HG03135 (cell line): ENCODE measurements at regions not wholly inside any gene's neighbourhood (a gene's known extent, or its start where the extent isn't known, plus 50 kb on each side); places are given as distances from the start of the nearest gene placed in this dataset.
"Not testable (repeated sequence)": the region's sequence is repeated elsewhere in the genome, so short reads cannot be mapped to it uniquely, and the experiment has no call there.

Experiments
- ATAC-seq: cut with Tn5 transposase; IDR thresholded peaks from one replicate; pipeline ENCODE4 v1.9.1; 2021; ENCODE audit warnings: mild to moderate bottlenecking, moderate library complexity; ENCODE audit not compliant: unreplicated experiment

DNA sequence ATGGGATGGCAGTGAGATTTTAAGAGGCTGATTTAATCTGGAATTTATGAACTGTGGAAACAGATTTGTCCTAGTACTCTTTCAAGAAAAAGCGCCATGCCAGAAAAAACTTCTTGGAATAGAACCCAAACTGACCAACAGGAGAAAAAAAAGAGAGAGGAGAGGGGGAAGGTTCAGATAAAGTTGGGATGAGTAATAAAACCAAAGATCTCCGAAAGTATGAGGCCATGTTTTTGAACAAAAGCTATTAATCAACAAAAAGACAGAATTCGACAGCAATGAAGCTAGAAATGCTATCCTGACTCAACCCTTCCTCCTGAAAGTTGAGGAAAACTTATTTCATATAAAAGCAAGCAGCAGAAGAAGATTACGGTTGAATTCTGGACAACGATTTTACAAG is 135.5 kb downstream of the CEMIP2 start:
- no peak for ATAC-seq

DNA sequence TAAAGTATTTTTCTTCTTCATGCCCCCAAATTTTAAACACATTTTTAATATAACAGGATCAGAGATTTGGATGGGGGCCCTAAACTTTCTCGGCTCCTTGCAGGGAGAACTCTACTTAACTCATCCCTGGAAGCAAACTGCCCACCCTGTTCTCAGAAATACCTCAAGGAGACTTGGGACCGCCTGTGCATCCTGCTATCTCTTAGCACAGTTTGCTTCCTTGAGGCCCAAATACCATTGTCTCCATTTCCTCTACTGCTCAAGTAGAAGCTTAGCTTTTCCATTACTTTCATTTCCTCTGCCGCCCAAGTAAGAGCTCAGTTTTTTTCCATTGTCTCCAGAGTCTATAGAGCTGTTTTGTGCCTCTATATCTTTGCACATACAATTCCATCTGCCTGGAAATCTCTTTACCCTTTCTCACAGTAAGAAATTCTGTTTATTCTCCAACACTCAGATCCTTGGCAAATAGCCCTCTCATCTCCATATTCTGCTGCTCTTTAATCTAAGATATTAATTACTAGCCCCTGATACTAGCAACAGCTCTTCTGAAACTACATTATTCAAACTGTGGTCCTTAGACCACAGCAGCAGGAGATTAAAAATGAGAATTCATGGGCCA is 137.8 kb downstream of the CEMIP2 start:
- ATAC-seq, result no peak

DNA sequence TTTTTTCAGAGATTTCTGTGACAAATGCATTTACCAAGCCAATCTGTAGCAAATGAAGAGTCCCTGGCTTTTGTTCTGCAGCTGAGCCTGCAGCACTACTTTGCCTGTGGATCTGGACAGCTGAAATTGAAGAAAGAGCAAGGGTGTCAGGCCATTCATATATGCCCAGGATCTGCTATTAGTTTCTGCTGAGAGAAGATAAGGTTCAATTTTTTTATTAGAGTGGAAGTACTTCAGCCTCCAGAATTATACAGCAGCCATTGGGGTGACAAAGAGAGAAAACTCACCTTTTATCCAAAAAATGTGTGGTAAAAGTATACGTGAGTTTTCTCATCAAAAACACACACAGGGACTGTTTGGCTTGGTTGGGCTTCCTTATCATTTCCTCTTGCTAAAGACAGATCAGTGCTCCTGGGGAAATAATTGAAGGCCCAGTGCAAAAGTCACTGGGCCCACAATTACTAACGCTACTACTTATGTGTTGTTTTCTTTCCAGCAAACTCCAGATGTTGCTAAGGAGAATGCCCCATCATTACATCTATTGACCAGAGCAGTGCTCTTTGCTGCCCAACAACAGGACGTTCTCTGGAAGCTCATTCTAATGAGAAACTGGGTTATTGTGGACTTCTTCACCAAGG is 138.6 kb downstream of the CEMIP2 start:
- no peak for ATAC-seq

DNA sequence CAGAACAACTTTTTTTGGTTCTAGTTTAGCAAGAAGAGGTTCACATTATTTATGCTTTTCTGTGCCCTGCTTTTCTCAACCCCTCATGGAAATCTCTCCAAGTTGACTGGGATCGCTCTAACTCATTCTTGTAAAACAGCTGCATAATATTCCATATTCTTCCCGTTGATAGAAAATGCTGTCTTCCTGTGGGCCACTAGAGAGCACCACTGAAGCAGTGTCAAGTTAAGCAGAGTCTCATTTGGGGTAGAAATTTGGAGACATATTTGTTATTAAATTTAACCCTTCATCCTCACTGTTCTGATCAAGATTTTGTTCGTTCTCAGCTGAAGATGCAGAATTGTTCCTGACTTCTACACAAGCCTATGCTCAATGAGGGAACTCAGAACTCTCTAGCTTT is 140.1 kb downstream of the CEMIP2 start:
- ATAC-seq, result no peak

DNA sequence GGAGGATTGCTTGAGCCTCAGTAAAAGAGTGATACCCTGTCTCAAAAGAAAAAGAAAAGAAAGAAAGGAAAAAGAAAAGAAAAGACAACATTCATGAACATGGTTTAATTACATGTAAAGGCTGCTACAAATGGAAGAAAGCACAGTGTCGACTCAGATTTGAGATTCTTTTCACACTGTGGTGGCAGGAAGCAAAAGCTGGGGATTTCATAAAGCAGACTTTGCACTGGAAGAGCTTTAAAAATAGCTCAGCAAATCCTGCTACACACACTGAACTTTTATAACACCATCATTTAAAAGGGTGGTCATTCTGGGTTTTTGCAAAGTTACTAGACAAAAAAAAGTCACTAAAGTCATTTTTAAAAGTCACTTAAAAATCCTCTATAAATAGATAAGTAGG is 140.8 kb downstream of the CEMIP2 start:
- ATAC-seq, result no peak

- ATAC-seq, result no peak
These were observed 141.9 kb downstream of the CEMIP2 start for GRCh38 chr9:71626395-71626794.

- ATAC-seq, result no peak
These were observed 143.6 kb downstream of the CEMIP2 start for GRCh38 chr9:71624728-71625127.

DNA sequence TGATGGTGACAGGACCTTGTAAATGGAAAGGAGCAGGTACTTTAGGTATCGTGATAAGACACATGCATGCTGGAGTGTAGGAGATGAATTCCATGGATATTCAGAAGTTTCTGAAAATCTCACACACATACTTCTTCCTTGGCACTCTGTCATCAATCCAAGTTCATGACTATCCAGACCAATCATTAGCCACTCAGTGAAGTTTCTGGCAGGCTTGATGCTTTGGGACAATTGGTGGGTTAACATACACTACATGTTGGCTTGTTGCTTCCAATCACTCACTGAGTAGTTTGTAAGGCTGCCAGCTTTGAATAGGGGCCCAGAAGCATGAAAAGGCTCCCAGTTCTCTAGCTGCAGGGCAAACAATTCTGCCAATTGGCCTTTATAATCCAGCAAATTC is 147.6 kb downstream of the CEMIP2 start:
- ATAC-seq, result no peak

GRCh38 chr9:71620331-71620730 is 148.0 kb downstream of the CEMIP2 start:
- ATAC-seq, result no peak

DNA sequence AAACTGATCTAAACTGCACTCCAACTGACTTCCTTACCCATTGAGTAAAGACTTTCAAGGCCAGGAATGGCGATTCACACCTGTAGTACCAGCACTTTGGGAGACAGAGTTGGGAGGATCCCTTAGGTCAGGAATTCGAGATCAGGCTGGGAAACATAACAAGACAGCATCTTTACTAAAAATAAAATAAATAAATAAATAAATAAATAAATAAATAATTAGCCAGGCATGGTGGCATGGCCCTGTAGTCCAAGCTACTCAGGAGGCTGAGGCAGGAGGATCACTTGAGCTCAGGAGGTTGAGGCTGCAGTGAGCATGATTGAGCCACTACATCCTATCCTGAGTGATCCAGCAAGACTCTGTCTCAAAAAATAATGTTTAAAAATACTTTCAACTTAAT is 148.4 kb downstream of the CEMIP2 start:
- ATAC-seq, result no peak

DNA sequence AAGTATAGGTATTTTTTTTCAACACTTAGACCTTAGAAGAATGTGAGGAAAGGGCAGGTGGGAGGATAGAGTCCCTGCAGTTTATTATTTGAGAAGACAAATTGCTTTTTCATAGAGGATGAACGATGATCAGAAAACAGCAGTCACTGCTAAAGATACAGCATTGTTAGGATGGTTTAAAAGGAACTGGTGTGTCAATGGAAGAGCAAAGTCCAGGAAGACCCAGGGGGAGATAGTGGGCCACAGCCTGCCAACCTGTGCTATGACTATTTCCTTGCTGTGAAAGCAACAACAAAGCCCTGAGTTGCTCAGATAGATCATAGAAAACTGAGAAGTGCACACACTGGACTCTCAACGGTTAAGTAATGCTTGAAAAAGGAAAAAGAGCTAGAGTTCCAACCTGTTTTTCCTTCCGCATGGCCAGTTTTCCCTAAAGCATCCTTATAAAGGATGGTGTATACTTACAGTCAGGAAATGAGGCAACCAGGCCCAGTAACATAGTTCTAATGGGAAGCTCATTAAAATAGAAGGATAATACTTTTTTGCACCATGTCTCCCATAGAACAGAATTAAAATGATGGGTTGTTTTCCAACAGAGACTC is 153.8 kb downstream of the CEMIP2 start:
- ATAC-seq, result no peak

DNA sequence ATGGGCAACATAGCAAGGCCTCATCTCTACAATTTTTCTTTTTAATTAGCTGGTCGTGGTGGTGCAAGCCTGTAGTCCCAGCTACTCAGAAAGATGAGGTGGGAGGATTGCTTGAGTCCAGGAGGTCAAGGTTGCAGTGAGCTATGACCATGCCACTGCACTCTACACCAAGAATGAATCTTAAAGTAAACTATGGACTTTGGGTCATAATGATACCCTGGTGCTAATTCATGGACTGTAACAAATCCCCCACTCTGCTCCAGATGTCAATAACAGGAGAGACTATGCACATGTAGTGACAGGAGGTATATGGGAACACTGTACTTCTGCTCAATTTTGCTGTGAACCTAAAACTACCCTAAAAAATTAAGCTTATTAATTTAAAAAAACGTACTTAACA is 155.4 kb downstream of the CEMIP2 start:
- no peak for ATAC-seq

DNA sequence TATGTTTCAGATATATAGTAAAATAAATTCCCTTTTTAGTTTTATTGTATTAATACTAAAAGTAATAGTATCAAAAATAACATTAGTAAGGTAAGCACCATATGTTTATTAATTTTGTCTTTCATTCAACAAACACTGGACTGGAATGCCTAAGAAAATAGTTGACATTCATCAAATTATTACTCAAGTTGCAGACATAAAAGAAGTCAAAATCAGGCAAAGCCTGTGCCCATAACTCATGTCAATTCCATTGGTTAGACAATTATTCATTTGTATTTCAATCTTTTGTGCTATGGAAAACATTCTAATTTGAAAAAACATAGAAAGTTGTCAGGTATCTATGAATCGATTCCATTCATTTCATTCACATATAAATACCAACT is 158.9 kb downstream of the CEMIP2 start:
- no peak for ATAC-seq

GRCh38 chr9:71608825-71609447 is 159.4 kb downstream of the CEMIP2 start:
- ATAC-seq, result no peak

- no peak for ATAC-seq
These were observed 160.3 kb downstream of the CEMIP2 start for GRCh38 chr9:71608021-71608420.

DNA sequence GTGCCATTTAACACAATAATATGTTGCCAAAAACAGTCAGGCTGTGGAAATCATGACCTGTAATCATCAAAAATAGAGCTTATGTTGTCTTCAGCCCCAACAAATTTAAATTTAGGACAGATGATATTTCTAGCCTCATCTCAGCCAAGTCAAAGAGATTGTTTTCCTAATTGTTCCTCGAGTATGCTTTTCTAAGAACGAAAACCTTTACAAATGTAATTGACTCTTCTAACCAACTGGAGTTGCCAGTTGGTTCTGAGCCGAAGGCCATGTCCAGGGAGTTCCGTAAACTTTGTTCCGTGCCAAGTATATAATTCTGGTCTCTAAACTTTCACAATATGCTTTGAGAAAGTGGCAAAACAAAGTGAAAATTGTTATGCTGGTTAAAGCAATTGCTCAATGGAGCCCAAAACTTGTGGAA is 160.8 kb downstream of the CEMIP2 start:
- no peak for ATAC-seq

DNA sequence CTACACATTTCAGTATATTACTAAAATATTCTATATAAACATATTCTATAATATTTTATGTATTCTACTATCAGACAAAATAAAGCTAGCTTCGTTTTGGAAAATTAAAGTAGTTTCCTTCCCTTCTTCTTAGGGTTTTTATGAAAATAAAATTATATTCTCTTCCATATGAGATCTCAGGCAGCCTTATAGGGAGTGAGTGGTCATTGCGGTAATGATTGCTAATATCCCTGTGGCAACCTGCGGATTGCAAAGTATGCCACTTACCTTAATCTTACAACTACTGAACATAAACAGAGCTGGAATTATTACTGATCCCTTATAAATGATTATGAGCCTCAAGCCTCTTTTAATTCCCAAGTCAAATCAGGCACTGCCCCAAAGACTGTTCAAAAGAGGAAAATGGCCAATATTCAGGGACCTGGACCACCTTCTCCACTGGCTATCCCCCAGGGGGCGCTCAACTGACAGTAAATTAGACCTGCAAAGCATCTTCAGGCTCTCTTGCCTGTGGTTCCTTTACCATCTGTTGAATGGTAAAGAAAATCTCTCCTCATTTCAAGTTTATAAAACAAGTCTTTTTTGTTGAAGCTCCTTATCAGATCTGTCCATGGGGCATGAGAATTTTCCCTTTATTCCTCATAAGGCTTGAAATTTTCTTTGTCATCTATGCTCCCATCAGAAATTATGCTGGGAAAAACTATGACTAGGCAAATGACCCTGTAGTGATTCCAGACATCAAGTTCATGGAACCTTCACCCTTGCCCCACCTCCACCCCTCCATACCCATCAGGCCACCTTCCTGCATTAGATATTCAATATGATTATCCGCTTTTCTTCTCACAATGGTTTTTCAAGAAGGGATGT is 163.9 kb downstream of the CEMIP2 start:
- ATAC-seq, result peak; percentile 88

DNA sequence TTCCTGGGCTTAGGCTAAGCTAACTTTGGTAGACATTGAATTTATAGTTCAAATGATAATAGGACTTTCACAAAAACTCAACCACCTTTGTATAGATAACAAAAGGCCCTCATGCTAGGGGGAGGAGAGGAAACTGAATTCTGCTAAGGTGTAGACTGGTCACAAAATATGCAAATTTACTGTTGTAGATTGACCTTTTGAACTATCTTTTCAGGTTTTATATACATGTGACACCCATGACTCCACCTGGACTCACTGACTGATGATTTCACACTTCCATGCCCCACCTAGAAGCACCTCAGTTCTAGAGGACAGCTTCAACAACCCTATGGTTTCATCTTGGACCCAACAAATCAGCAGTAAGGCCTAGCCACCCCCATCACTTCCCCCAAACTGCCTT is 165.7 kb downstream of the CEMIP2 start:
- ATAC-seq, result peak; percentile 71

DNA sequence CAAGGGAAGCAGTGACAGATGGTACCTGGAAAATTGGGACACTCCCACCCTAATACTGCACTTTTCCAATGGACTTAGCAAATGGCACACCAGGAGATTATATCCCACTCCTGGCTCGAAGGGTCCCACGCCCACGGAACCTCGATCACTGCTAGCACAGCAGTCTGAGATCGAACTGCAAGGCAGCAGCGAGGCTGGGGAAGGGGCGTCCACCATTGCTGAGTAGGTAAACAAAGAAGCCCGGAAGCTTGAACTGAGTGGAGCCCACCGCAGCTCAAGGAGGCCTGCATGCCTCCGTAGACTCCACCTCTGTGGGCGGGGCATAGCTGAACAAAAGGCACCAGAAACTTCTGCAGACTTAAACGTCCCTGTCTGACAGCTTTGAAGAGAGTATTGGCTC is 172.6 kb downstream of the CEMIP2 start:
- ATAC-seq, result not testable (repeated sequence)

DNA sequence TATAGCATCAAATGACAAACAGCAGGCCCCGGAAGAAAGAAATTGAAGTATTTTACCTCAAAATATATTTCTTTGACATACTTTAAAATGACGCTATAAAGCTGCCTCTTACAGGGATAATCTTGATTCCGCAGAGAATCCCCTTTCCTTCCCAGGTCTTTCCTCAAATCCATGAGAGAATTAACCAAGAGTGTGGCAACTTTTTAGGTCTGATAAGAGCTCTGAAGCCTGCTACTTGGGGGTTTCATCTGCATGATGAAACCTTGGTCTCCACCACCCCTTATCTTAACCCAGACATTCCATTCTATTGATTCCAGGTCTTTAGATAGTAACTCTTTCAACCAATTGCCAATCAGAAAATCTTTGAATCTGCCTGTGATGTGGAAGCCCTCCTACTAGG is 173.8 kb downstream of the CEMIP2 start:
- no peak for ATAC-seq

DNA sequence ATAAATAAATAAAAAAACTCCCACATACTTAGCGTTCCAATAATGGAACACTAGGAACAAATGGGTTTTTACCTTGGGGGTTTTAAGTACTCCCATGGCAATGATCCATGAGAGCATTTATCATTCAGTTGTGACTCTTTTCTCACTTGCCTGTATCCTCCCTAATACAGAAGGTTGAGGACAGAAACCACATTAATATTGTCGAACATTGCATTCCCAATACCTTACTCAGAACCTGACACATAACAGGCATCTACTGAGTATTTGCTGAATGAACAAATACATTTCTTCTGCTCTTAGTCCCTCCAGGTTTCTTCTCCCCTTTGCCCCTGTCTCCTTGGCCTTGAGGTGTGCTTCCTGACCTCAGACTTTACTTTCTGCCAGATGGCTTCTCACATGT is 175.9 kb downstream of the CEMIP2 start:
- no peak for ATAC-seq
